Esophagus squamous epithelium (tissue), 4 donors: ENCODE measurements at regions not wholly inside any gene's neighbourhood (a gene's known extent, or its start where the extent isn't known, plus 50 kb on each side); places are given as distances from the start of the nearest gene placed in this dataset.

Experiments used
- POLR2A ChIP-seq, 4 donors: fragments of 450-650 bp; IDR thresholded peaks; one replicate each; pipeline ENCODE4 v1.6.1; 2017; ENCODE audit warnings: antibody characterized with exemption in 4 of 4, mild to moderate bottlenecking in 4 of 4, moderate library complexity in 3 of 4
- TF ChIP-seq, protein P1 (sequence below), 6 experiments: fragments of 450-650 bp in 4 of 6; fragments of 200-600 bp in 2 of 6; sonication (generic) in 2 of 6; IDR thresholded peaks; one replicate each; pipeline ENCODE4 v1.5.1; 2016 to 2019; ENCODE audit warnings: antibody characterized with exemption in 6 of 6, mild to moderate bottlenecking in 4 of 6, moderate library complexity in 4 of 6

DNA sequence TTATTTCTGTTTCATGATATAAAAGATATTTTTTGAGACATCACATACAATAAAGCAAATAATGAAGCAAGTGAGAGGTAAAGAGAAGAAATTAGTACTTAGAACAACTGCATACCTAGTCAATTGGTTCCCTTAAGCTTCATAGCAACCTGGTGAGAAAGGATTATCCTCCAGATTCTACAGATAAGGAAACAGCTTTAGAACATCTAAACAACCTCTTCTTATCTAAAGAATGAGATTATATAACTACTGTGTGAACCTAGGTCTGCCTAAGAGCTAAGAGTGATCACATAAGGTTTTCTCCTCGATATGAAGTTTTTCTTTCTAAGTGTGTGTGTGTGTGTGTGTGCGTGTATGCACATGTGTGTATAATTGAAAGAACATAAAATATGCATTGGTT is 265.1 kb downstream of the NOL4 start:
- TF ChIP-seq, protein P1, sequence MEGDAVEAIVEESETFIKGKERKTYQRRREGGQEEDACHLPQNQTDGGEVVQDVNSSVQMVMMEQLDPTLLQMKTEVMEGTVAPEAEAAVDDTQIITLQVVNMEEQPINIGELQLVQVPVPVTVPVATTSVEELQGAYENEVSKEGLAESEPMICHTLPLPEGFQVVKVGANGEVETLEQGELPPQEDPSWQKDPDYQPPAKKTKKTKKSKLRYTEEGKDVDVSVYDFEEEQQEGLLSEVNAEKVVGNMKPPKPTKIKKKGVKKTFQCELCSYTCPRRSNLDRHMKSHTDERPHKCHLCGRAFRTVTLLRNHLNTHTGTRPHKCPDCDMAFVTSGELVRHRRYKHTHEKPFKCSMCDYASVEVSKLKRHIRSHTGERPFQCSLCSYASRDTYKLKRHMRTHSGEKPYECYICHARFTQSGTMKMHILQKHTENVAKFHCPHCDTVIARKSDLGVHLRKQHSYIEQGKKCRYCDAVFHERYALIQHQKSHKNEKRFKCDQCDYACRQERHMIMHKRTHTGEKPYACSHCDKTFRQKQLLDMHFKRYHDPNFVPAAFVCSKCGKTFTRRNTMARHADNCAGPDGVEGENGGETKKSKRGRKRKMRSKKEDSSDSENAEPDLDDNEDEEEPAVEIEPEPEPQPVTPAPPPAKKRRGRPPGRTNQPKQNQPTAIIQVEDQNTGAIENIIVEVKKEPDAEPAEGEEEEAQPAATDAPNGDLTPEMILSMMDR (IDR thresholded peaks at IDR 0.05): no peak
- no peak for TF ChIP-seq POLR2A (IDR thresholded peaks at IDR 0.05)
